Germinal center (tissue), 1 donor: ENCODE measurements at regions not wholly inside any gene's neighbourhood (a gene's known extent, or its start where the extent isn't known, plus 50 kb on each side); places are given as distances from the start of the nearest gene placed in this dataset.
"Not testable (repeated sequence)": the region's sequence is repeated elsewhere in the genome, so short reads cannot be mapped to it uniquely, and the experiment has no call there.

Experiments
- DNase-seq: peaks from one replicate; pipeline ENCODE4 v3.0.0; 2012; ENCODE audit warnings: mixed read lengths, low spot score

DNA sequence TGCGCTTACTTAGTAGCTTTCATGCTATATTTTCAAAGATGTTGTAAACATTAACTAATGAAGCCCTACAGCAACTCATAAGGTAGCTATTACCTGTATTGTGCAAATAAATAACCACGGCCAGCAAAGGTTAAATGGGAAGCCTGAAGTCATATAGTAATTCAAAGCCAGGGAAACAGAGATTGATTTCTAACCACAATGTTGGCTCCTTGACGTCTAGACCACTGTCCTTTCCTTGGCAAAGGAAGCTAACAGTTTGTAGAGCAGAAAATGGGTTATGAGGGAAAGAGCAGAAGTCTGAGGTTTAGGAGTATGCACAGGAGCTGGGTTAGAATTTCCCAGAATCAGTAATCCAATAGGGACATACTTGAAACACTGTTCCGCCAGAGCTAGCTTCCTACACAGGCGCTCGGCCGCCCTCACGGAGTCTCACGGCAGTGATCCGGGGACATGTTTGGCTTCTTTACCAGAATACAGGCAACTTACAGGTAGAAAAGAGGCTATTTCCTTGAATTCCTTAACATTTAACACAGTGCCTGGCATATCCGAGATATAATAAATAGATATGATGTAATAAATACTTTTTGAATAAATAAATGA is 298.8 kb upstream of the LYPLAL1 start:
- DNase-seq, result no peak

DNA sequence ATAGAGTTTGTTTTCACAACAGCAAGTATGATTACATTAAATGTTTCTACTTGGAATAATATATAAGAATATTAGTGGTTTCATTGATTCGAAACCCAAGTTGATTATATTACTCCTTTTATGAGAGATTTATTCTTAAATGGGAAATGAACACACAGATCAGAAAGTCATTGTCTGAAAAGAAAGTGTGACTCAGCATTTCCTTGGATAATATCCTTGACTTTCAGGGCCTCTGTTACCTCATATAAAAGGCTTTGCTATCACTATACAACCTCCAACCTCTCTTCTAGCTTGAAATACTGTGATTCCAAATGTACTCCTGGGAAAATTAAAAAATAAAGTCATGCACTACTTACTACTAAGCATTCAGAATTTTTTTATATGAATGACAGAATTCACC is 295.3 kb upstream of the LYPLAL1 start:
- DNase-seq, result no peak

- DNase-seq, result no peak
Observed at GRCh38 chr1:218880484-218881060, 293.1 kb upstream of the LYPLAL1 start.

GRCh38 chr1:218882454-218882853 is 291.2 kb upstream of the LYPLAL1 start:
- DNase-seq, result no peak

- no peak for DNase-seq
Observed at GRCh38 chr1:218886101-218886871, 287.4 kb upstream of the LYPLAL1 start.

DNA sequence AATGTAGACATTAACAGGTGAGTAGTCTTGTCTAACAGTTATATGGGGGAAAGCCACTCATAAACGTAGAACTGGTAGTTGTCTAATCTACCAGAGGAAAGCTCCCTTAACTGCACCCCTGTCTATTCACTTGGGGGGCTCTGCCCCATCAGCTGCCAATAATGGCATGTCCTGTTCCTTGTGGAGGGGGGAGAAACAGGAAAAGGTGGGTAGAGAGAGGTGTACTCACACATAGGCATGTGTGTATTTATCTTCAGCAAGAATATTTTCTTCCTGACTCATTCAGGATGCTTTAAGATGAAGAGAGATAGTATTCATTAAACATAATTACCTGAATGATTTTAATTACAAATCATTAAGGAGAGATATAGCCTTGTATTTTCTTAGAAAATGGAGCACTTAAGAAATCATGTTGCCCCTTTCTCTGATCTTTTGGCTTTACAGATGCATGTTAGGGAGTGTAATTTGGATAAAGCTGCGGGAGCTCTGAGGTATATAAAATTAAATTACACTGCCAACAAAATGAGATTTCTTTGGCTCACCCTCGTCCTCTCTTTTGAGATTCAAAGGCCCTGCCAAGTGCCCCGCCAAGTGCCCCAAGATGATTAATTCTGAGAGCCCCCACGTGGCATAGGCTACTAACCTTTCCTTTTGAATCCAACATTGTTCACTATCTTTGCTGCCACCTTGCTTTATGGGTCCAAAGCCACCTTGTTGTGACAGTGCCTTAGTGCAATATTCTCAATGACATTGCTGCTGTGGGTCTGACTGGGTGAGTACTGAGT is 286.3 kb upstream of the LYPLAL1 start:
- DNase-seq, result no peak

GRCh38 chr1:218890451-218890850 is 283.2 kb upstream of the LYPLAL1 start:
- no peak for DNase-seq

GRCh38 chr1:218891577-218891976 is 282.1 kb upstream of the LYPLAL1 start:
- no peak for DNase-seq

- no peak for DNase-seq
Observed at GRCh38 chr1:218895064-218895587, 278.6 kb upstream of the LYPLAL1 start.

DNA sequence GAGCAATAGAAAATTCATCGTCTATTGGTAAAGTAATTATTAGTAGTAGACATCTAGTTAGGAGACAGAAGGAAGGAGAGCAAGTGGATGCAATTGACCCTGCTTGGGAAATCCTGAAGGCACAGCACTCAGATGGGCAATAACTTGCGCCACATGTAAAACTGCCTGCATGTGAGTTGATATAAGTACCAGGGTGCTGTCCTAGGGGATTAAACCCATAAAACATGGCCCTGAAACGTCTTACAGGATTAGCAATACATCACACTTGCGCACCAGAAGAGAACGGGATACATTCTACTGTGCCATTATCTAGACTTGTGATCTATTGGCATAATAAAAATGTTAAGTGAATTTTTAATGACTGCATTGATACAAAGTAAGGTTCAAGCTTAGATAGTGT is 277.5 kb upstream of the LYPLAL1 start:
- DNase-seq, result no peak

- no peak for DNase-seq
Observed at GRCh38 chr1:218898921-218899320, 274.8 kb upstream of the LYPLAL1 start.

DNA sequence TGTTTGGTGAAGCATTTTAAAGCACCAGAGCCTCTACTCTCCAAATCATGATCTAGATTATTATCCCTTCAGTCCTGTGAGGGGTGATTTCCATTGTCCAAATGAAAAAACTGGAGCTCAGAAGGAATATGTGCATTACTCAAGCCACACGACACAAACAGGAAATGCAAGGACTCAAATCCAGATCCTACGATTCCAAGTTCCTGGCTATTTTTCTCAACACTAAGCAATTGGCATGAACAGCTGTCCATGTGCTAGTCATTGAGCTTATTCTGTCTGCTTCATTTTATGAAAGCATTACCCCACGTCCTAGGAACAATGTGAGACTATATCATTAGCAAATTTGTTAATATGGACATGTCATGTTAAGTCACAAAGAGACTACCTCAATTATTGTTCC is 273.1 kb upstream of the LYPLAL1 start:
- no peak for DNase-seq

DNA sequence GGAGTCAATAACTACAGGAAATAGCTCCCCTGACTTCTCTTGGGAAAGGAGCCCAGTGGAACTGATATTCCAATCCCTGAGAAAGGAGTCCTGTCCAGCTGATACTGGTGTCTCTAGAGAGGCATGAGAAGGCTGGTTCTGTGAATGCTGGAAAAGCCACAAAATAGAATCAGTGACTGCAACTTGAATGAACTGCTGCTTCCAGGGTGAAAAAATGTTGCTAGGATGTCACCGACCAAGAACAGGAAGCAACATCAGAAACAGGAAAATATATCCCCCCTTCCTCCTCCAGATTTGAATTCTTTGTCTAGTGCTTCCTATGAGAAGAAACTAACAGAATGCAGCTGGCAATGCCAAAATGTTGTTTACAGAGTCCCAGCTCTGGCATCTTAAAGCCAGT is 269.3 kb upstream of the LYPLAL1 start:
- no peak for DNase-seq

GRCh38 chr1:218916720-218917119 is 257.0 kb upstream of the LYPLAL1 start:
- no peak for DNase-seq

GRCh38 chr1:218917656-218918055 is 256.0 kb upstream of the LYPLAL1 start:
- no peak for DNase-seq

DNA sequence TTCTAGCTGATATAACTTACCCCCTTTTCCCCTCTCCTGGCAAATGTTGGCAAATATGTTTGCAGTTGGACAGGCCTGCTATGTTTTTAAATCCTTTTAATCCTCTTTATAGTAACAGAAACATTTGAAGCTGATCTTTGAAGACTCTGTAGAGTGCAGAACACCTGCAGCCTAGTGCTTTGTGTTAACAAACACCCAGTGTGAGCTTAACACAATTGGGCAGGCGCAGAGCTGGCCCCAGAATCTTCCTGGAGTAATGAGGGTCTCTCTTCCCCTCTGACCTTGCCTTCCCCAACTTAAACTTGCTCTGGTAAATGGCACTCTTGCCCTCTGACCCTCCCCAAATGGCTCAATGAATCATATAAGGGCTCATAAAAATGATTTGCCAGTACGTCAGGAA is 247.9 kb upstream of the LYPLAL1 start:
- no peak for DNase-seq

DNA sequence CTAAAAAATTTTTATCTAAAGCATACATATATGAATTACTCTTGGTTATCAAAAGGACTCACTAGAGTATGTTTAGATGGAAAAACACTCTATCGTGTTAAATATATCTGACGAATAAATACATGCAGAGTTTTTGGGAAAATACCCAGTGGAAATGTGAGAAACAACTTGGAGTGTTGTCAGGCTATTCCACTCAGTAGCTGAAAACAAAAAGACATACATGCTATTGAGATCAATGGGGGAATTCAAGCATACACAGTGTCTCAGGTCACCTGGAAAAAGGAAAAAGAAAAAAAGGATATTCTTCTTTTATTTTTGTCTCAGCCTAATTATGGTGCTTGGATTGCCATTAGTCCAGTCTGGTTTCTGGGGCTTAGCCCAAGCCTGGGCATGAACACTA is 247.0 kb upstream of the LYPLAL1 start:
- DNase-seq, result no peak

- DNase-seq, result no peak
Observed at GRCh38 chr1:218930000-218930399, 243.7 kb upstream of the LYPLAL1 start.

GRCh38 chr1:218930472-218931241 is 243.0 kb upstream of the LYPLAL1 start:
- DNase-seq, result no peak

DNA sequence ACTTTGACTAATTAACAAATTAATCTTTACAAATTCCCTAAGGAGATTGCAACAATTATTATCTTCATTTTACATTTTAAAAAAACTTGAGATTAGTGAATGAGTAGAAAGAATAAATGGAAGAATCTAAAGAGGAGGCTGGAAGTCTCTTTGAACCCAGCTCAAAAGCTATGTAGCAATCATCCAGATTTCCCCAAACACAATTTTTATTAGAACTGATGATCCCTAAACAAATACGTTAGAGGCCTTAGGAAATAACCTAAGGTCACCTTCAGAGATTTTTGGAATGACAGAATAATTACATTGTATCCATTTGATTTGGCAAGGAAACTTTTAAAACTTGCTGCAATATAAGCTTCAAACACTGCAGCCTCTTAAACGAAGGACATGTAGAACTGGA is 242.4 kb upstream of the LYPLAL1 start:
- DNase-seq, result no peak

DNA sequence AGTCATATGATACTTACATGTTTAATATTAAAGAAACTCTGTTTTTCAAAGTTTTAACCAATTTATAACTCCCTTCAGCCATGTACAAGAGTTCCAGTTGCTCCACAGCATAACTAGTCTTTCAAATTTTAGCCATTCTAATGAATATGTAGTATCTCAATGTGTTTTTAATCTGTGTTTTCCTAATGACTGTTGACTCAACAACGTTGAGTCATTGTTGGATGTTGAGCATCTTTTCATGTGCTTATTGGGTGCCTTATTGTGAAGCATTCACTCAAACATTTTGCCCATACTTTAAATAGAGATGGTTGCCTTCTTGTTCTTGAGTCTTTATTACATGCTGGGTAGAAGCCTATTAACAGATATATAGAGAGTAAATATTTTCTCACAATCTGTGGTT is 240.2 kb upstream of the LYPLAL1 start:
- no peak for DNase-seq

GRCh38 chr1:218935408-218935807 is 238.3 kb upstream of the LYPLAL1 start:
- DNase-seq, result not testable (repeated sequence)
